Sigmoid colon (tissue), 4 donors: ENCODE measurements at regions not wholly inside any gene's neighbourhood (a gene's known extent, or its start where the extent isn't known, plus 50 kb on each side); places are given as distances from the start of the nearest gene placed in this dataset.

Experiments
- EP300 ChIP-seq, 4 donors: sonication (generic); formaldehyde crosslinking; IDR thresholded peaks; one replicate each; pipeline ENCODE4 v1.6.1; 2017; ENCODE audit warnings: antibody characterized with exemption in 4 of 4
- POLR2A ChIP-seq, 2 donors: fragments of 450-650 bp; IDR thresholded peaks; one replicate each; pipeline ENCODE4 v1.6.1; 2016; ENCODE audit warnings: antibody characterized with exemption in 2 of 2, mild to moderate bottlenecking in 2 of 2, moderate library complexity in 2 of 2
- POLR2AphosphoS5 ChIP-seq, 4 donors: sonication (generic); formaldehyde crosslinking; IDR thresholded peaks; one replicate each; pipeline ENCODE4 v1.6.1; 2017; ENCODE audit warnings: antibody characterized with exemption in 4 of 4
- TF ChIP-seq, protein P1 (sequence below), 4 experiments: fragments of 450-650 bp in 3 of 4; fragments of 200-600 bp in 1 of 4; IDR thresholded peaks; one replicate each; pipeline ENCODE4 v1.5.1; 2016 to 2019; ENCODE audit warnings: antibody characterized with exemption in 4 of 4, mild to moderate bottlenecking in 3 of 4, moderate library complexity in 2 of 4

DNA sequence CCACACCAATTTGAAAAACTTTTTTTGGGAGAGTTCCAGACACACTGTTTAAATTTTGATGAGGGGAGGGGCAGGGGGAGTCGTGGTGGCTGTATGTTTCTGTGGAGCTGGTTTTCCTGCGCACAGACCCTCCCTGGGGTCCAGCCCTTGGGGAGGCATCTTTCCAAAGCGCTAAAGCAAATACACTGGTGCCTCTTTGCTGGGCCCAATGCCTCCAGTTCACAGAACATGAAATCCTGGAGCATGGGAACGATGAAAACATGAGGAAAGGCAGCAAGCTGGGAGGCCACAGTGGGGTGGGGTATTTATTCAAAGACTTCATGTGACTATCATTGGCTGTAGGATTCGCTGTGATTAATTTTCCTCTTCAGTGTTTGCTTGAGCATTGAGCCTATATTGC, 135.3 kb downstream of the CCDC34 start:
- TF ChIP-seq, protein P1, sequence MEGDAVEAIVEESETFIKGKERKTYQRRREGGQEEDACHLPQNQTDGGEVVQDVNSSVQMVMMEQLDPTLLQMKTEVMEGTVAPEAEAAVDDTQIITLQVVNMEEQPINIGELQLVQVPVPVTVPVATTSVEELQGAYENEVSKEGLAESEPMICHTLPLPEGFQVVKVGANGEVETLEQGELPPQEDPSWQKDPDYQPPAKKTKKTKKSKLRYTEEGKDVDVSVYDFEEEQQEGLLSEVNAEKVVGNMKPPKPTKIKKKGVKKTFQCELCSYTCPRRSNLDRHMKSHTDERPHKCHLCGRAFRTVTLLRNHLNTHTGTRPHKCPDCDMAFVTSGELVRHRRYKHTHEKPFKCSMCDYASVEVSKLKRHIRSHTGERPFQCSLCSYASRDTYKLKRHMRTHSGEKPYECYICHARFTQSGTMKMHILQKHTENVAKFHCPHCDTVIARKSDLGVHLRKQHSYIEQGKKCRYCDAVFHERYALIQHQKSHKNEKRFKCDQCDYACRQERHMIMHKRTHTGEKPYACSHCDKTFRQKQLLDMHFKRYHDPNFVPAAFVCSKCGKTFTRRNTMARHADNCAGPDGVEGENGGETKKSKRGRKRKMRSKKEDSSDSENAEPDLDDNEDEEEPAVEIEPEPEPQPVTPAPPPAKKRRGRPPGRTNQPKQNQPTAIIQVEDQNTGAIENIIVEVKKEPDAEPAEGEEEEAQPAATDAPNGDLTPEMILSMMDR (IDR thresholded peaks at IDR 0.05) = no peak
- TF ChIP-seq POLR2A (IDR thresholded peaks at IDR 0.05) (no peak), EP300 (IDR thresholded peaks at IDR 0.05) (no peak), POLR2AphosphoS5 (IDR thresholded peaks at IDR 0.05) (no peak)
